Omental fat pad (tissue), 3 donors: ENCODE measurements at regions not wholly inside any gene's neighbourhood (a gene's known extent, or its start where the extent isn't known, plus 50 kb on each side); places are given as distances from the start of the nearest gene placed in this dataset.

Experiments
- ATAC-seq: fragments of 150-250 bp; one replicate; pipeline ENCODE4 v1.9.1; 2016; ENCODE audit warnings: mild to moderate bottlenecking, moderate library complexity; ENCODE audit not compliant: low FRiP score
- DNase-seq: peaks from one replicate; pipeline ENCODE4 v3.0.0-alpha.2; 2019; ENCODE audit warnings: low spot score
- CTCF ChIP-seq, 3 donors: fragments of 450-650 bp; IDR thresholded peaks; one replicate each; pipeline ENCODE4 v1.5.1; 2016 to 2017; ENCODE audit warnings: antibody characterized with exemption in 3 of 3, mild to moderate bottlenecking in 3 of 3, moderate library complexity in 2 of 3

- ATAC-seq = no peak
- DNase-seq = no peak
- TF ChIP-seq CTCF (IDR thresholded peaks at IDR 0.05) = no peak
Observed at GRCh38 chr13:53775807-53776206, 747.2 kb downstream of the OLFM4 start.

- ATAC-seq (no peak), DNase-seq (no peak)
- TF ChIP-seq CTCF (IDR thresholded peaks at IDR 0.05) = no peak
Observed at GRCh38 chr13:53778937-53779336, 750.3 kb downstream of the OLFM4 start.

- DNase-seq = no peak
- ATAC-seq = no peak
Observed at GRCh38 chr13:53781941-53782340, 753.3 kb downstream of the OLFM4 start.

GRCh38 chr13:53782488-53782961 is 753.9 kb downstream of the OLFM4 start:
- no peak for TF ChIP-seq CTCF (IDR thresholded peaks at IDR 0.05)
- DNase-seq (no peak), ATAC-seq (no peak)

More at GRCh38 chr13:53781941-53782340, 753.3 kb downstream of the OLFM4 start:
- TF ChIP-seq CTCF (IDR thresholded peaks at IDR 0.05) = no peak

- no peak for TF ChIP-seq CTCF (IDR thresholded peaks at IDR 0.05)
- DNase-seq (no peak), ATAC-seq (no peak)
Observed at GRCh38 chr13:53783471-53783870, 754.9 kb downstream of the OLFM4 start.

GRCh38 chr13:53788286-53788685 is 759.7 kb downstream of the OLFM4 start:
- no peak for TF ChIP-seq CTCF (IDR thresholded peaks at IDR 0.05)
- DNase-seq = no peak
- no peak for ATAC-seq

- DNase-seq (no peak), ATAC-seq (no peak)
- TF ChIP-seq CTCF (IDR thresholded peaks at IDR 0.05) = no peak
Observed at GRCh38 chr13:53800011-53800410, 771.4 kb downstream of the OLFM4 start.
